ENCODE measurements at regions not wholly inside any gene's neighbourhood (a gene's known extent, or its start where the extent isn't known, plus 50 kb on each side); places are given as distances from the start of the nearest gene placed in this dataset.

DNA sequence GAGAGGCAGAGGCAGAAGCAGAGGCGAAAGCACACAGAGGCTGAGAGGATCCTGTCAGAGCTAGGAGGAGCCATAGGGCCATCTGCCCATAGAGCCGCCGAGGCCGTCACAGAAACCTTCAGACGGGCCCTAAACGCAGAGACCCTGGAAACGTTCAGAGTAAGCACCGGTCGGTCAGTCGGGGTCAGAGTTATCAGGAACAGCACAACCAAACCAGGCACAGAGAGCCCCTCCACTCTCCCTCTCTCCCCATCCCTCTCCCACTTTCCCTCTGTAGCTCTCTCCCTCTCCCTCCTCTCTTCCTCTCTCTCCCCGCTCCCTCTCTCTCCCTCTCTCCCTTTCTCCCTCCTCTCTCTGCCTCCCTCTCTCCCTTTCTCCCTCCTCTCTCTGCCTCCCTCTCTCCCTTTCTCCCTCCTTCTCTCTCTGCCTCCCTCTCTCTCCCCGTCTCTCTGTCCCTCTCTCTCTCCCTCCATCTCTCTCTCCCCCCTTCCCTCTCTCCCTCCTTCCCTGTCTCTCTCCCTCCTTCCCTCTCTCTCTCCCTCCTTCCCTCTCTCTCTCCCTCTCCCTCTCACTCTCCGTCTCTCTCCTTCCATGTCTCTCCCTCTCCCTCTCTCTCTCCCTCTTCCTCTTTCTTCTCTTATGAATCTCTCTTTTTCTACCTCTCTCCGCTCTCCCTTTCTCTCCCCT is 138.9 kb downstream of the C16orf95 start:
- FAIRE-seq (no peak), DNase-seq (ENCODE audit: low read depth) (peak; percentile 11)
- H3K4me1 Mint-ChIP-seq (ENCODE audit: low read depth, unreplicated experiment), result peaks cover 16% of the 10 kb centered on the region
- Histone ChIP-seq H3K27me3 (ENCODE audit: insufficient read depth, low read length) (no peaks in the 10 kb centered on the region), H3K4me3 (ENCODE audit: insufficient read depth, low read depth, low read length) (no peak overlapping the region), H3K9ac (ENCODE audit: low read length) (peak overlapping the region; percentile 80), H3K36me3 (ENCODE audit: insufficient read depth, low read length) (no peaks in the 10 kb centered on the region), H4K20me1 (ENCODE audit: insufficient read depth, low read length) (no peaks in the 10 kb centered on the region), H3K9me3 (ENCODE audit: insufficient read depth, low read depth, low read length) (no peaks in the 10 kb centered on the region), H3K4me2 (ENCODE audit: low read length) (peak overlapping the region; percentile 76), H3K79me2 (ENCODE audit: insufficient read depth, low read length) (no peaks in the 10 kb centered on the region), H2AFZ (ENCODE audit: low read depth, low read length) (peak overlapping the region; percentile 70), H3K4me1 (ENCODE audit: insufficient read depth, low read length) (peaks cover 28% of the 10 kb centered on the region), H3K27ac (ENCODE audit: low read depth, low read length) (peak overlapping the region; percentile 38)
- no peak for TF ChIP-seq CTCF (IDR thresholded peaks at IDR 0.05; ENCODE audit: insufficient read depth, low read depth, low read length)
- no peak for TF ChIP-seq EZH2 (IDR thresholded peaks at IDR 0.05; ENCODE audit: insufficient read depth, low read length)
- H3K9me3 Mint-ChIP-seq (ENCODE audit: unreplicated experiment), result no peaks in the 10 kb centered on the region
- H3K27ac Mint-ChIP-seq (ENCODE audit: unreplicated experiment), result peak overlapping the region; percentile 47
- no peak overlapping the region for H3K4me3 Mint-ChIP-seq (ENCODE audit: unreplicated experiment)
- H3K27me3 Mint-ChIP-seq (ENCODE audit: low read depth, unreplicated experiment), result peaks cover 14% of the 10 kb centered on the region
- no peaks in the 10 kb centered on the region for H3K36me3 Mint-ChIP-seq (ENCODE audit: low read depth, unreplicated experiment)

DNA sequence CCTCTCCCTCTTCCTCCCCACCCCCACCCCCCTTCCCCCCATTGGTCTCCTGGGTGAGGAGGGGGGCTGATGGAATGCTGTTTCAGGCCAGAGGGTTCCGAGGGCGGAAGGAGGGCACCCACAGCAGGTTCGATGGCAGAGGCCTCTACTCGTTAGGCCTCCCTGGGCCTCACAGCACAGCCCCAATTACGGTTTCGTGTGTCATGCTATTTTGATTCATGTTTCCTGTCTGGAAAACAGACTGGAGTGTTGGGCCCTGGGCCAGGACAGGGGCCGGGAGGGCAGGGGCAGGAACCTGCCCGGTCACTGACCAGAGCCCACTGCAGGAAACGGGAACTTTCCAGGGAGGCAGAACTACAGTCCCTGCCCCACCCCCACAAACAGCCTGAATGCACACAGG is 138.2 kb downstream of the C16orf95 start:
- H4K20me1 ChIP-seq (ENCODE audit: insufficient read depth, low read length), result no peaks in the 10 kb centered on the region
- peak overlapping the region; percentile 76 for H3K4me2 ChIP-seq (ENCODE audit: low read length)
- H3K9me3 ChIP-seq (ENCODE audit: insufficient read depth, low read depth, low read length), result no peaks in the 10 kb centered on the region
- no peaks in the 10 kb centered on the region for H3K79me2 ChIP-seq (ENCODE audit: insufficient read depth, low read length)
- peaks cover 23% of the 10 kb centered on the region for H3K4me1 ChIP-seq (ENCODE audit: insufficient read depth, low read length)
- no peaks in the 10 kb centered on the region for H3K27me3 ChIP-seq (ENCODE audit: insufficient read depth, low read length)
- TF ChIP-seq CTCF (IDR thresholded peaks at IDR 0.05; ENCODE audit: insufficient read depth, low read depth, low read length) (no peak), EZH2 (IDR thresholded peaks at IDR 0.05; ENCODE audit: insufficient read depth, low read length) (no peak)
- no peak for FAIRE-seq
- no peaks in the 10 kb centered on the region for H3K36me3 ChIP-seq (ENCODE audit: insufficient read depth, low read length)
- Mint-ChIP-seq H3K36me3 (ENCODE audit: low read depth, unreplicated experiment) (no peaks in the 10 kb centered on the region), H3K4me1 (ENCODE audit: low read depth, unreplicated experiment) (peaks cover 16% of the 10 kb centered on the region), H3K9me3 (ENCODE audit: unreplicated experiment) (no peaks in the 10 kb centered on the region), H3K4me3 (ENCODE audit: unreplicated experiment) (no peak overlapping the region), H3K27ac (ENCODE audit: unreplicated experiment) (no peak overlapping the region), H3K27me3 (ENCODE audit: low read depth, unreplicated experiment) (peaks cover 14% of the 10 kb centered on the region)
- DNase-seq (ENCODE audit: low read depth), result peak; percentile 59
- H3K27ac ChIP-seq (ENCODE audit: low read depth, low read length), result no peak overlapping the region
- peak overlapping the region; percentile 38 for H2AFZ ChIP-seq (ENCODE audit: low read depth, low read length)
- H3K9ac ChIP-seq (ENCODE audit: low read length), result peak overlapping the region; percentile 80
- no peak overlapping the region for H3K4me3 ChIP-seq (ENCODE audit: insufficient read depth, low read depth, low read length)

DNA sequence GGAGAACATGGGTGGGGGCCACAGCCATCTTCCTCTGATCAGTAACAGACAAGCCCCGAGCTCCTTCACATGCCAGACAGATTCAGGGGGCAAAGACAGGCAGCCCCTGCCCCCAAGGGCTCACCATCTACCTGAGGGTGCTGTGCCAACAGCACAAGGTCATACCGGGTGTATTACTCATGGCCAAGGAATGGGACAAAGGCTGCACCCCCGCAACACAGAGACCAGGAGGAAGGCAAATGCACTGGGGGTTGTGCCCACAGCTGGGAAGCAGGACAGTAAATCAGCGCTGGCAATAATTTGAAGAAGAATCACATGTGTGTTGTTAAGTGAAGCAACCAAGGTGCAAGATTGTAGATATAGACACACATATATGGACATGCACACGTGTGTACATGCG is 137.1 kb downstream of the C16orf95 start:
- no peaks in the 10 kb centered on the region for H3K9me3 ChIP-seq (ENCODE audit: insufficient read depth, low read depth, low read length)
- H3K4me1 Mint-ChIP-seq (ENCODE audit: low read depth, unreplicated experiment), result peaks cover 12% of the 10 kb centered on the region

More for the DNA sequence above, 137.1 kb downstream of the C16orf95 start:
- Histone ChIP-seq H3K9ac (ENCODE audit: low read length) (no peak overlapping the region), H4K20me1 (ENCODE audit: insufficient read depth, low read length) (no peaks in the 10 kb centered on the region), H3K27ac (ENCODE audit: low read depth, low read length) (no peak overlapping the region), H3K4me1 (ENCODE audit: insufficient read depth, low read length) (peaks cover 23% of the 10 kb centered on the region), H3K36me3 (ENCODE audit: insufficient read depth, low read length) (no peaks in the 10 kb centered on the region), H3K4me2 (ENCODE audit: low read length) (peak overlapping the region; percentile 76), H3K4me3 (ENCODE audit: insufficient read depth, low read depth, low read length) (no peak overlapping the region), H3K27me3 (ENCODE audit: insufficient read depth, low read length) (no peaks in the 10 kb centered on the region), H2AFZ (ENCODE audit: low read depth, low read length) (no peak overlapping the region), H3K79me2 (ENCODE audit: insufficient read depth, low read length) (no peaks in the 10 kb centered on the region)
- peaks cover 14% of the 10 kb centered on the region for H3K27me3 Mint-ChIP-seq (ENCODE audit: low read depth, unreplicated experiment)
- TF ChIP-seq CTCF (IDR thresholded peaks at IDR 0.05; ENCODE audit: insufficient read depth, low read depth, low read length) (no peak), EZH2 (IDR thresholded peaks at IDR 0.05; ENCODE audit: insufficient read depth, low read length) (no peak)
- no peak overlapping the region for H3K4me3 Mint-ChIP-seq (ENCODE audit: unreplicated experiment)
- no peaks in the 10 kb centered on the region for H3K36me3 Mint-ChIP-seq (ENCODE audit: low read depth, unreplicated experiment)
- DNase-seq (ENCODE audit: low read depth) (no peak), FAIRE-seq (no peak)
- H3K27ac Mint-ChIP-seq (ENCODE audit: unreplicated experiment), result peak overlapping the region; percentile 23
- H3K9me3 Mint-ChIP-seq (ENCODE audit: unreplicated experiment), result no peaks in the 10 kb centered on the region

Data from astrocyte (in vitro differentiated cells and primary cell).